Osteocyte (in vitro differentiated cells): ENCODE measurements at regions not wholly inside any gene's neighbourhood (a gene's known extent, or its start where the extent isn't known, plus 50 kb on each side); places are given as distances from the start of the nearest gene placed in this dataset.

Experiments
- DNase-seq: peaks from one replicate; pipeline ENCODE4 v3.0.0; 2021; ENCODE audit warnings: mixed read lengths; ENCODE audit not compliant: unreplicated experiment; ENCODE audit errors: extremely low spot score
- H3K27ac Mint-ChIP-seq: one replicate; pipeline ENCODE4 v1.8.0; 2021; ENCODE audit warnings: mild to moderate bottlenecking, mixed read lengths; ENCODE audit not compliant: unreplicated experiment
- H3K27me3 Mint-ChIP-seq: one replicate; pipeline ENCODE4 v1.8.0; 2021; ENCODE audit warnings: mixed read lengths; ENCODE audit not compliant: unreplicated experiment
- H3K36me3 Mint-ChIP-seq: one replicate; pipeline ENCODE4 v1.8.0; 2021; ENCODE audit warnings: mixed read lengths; ENCODE audit not compliant: unreplicated experiment
- H3K4me1 Mint-ChIP-seq: one replicate; pipeline ENCODE4 v1.8.0; 2021; ENCODE audit warnings: mixed read lengths; ENCODE audit not compliant: unreplicated experiment
- H3K4me3 Mint-ChIP-seq: one replicate; pipeline ENCODE4 v1.8.0; 2021; ENCODE audit warnings: mild to moderate bottlenecking, moderate library complexity, mixed read lengths; ENCODE audit not compliant: unreplicated experiment
- H3K9me3 Mint-ChIP-seq: one replicate; pipeline ENCODE4 v1.8.0; 2021; ENCODE audit warnings: mixed read lengths; ENCODE audit not compliant: unreplicated experiment
- CTCF ChIP-seq: fragments of 200-600 bp; sonication (generic); IDR thresholded peaks from 2 replicates; pipeline ENCODE4 v1.5.0; 2021; ENCODE audit warnings: antibody characterized with exemption, mild to moderate bottlenecking, moderate library complexity

GRCh38 chr18:75154997-75155396 lies 53.9 kb downstream of the PTGR3 start:
- TF ChIP-seq CTCF, result no peak
- peaks cover 26% of the 10 kb centered on the region for H3K9me3 Mint-ChIP-seq
- peak; percentile 74 for DNase-seq
- no peaks in the 10 kb centered on the region for H3K36me3 Mint-ChIP-seq
- no peak overlapping the region for H3K27ac Mint-ChIP-seq
- H3K27me3 Mint-ChIP-seq, result peaks cover 8% of the 10 kb centered on the region
- no peak overlapping the region for H3K4me3 Mint-ChIP-seq
- no peaks in the 10 kb centered on the region for H3K4me1 Mint-ChIP-seq

GRCh38 chr18:75154259-75154658 lies 54.7 kb downstream of the PTGR3 start:
- Mint-ChIP-seq H3K4me1 (no peaks in the 10 kb centered on the region), H3K4me3 (no peak overlapping the region), H3K9me3 (peaks cover 26% of the 10 kb centered on the region), H3K27me3 (peaks cover under 1% of the 10 kb centered on the region), H3K27ac (no peak overlapping the region), H3K36me3 (no peaks in the 10 kb centered on the region)
- peak; percentile 54 for DNase-seq
- TF ChIP-seq CTCF, result no peak

GRCh38 chr18:75143851-75144250 lies 65.1 kb downstream of the PTGR3 start:
- H3K36me3 Mint-ChIP-seq, result peaks cover 3% of the 10 kb centered on the region
- no peak for TF ChIP-seq CTCF
- H3K9me3 Mint-ChIP-seq, result peaks cover 23% of the 10 kb centered on the region
- no peak overlapping the region for H3K4me3 Mint-ChIP-seq
- H3K27me3 Mint-ChIP-seq, result peaks cover 42% of the 10 kb centered on the region
- no peaks in the 10 kb centered on the region for H3K4me1 Mint-ChIP-seq
- DNase-seq, result peak; percentile 56
- no peak overlapping the region for H3K27ac Mint-ChIP-seq

- DNase-seq, result peak; percentile 44
- no peak for TF ChIP-seq CTCF
- H3K9me3 Mint-ChIP-seq, result peaks cover 22% of the 10 kb centered on the region
- H3K4me1 Mint-ChIP-seq, result no peaks in the 10 kb centered on the region
- H3K27ac Mint-ChIP-seq, result no peak overlapping the region
- peaks cover 32% of the 10 kb centered on the region for H3K27me3 Mint-ChIP-seq
- peaks cover 3% of the 10 kb centered on the region for H3K36me3 Mint-ChIP-seq
- H3K4me3 Mint-ChIP-seq, result no peak overlapping the region
These were observed 66.3 kb downstream of the PTGR3 start for GRCh38 chr18:75142677-75143076.

- Mint-ChIP-seq H3K4me3 (no peak overlapping the region), H3K4me1 (no peaks in the 10 kb centered on the region), H3K36me3 (peaks cover 2% of the 10 kb centered on the region), H3K27ac (no peak overlapping the region), H3K27me3 (peaks cover 26% of the 10 kb centered on the region), H3K9me3 (peaks cover 13% of the 10 kb centered on the region)
- DNase-seq, result peak; percentile 75
- TF ChIP-seq CTCF, result no peak
These were observed 67.2 kb downstream of the PTGR3 start for GRCh38 chr18:75141734-75142133.
